Mammary epithelial cell (primary cell): ENCODE measurements at regions not wholly inside any gene's neighbourhood (a gene's known extent, or its start where the extent isn't known, plus 50 kb on each side); places are given as distances from the start of the nearest gene placed in this dataset.

Experiments
- CTCF ChIP-seq, 2 donors: IDR thresholded peaks in 1 of 2; conservative IDR thresholded peaks in 1 of 2; 2 replicates each; pipeline ENCODE4 v1.5.1; 2011 to 2012; ENCODE audit warnings: inconsistent platforms in 2 of 2, low read length in 2 of 2, mild to moderate bottlenecking in 2 of 2, control low read depth in 1 of 2, low read depth in 1 of 2; ENCODE audit not compliant: insufficient read depth in 1 of 2; ENCODE audit errors: extremely low read depth in 1 of 2
- EZH2 ChIP-seq: IDR thresholded peaks from 2 replicates; pipeline ENCODE4 v1.6.1; 2012; ENCODE audit warnings: low read length, inconsistent platforms, borderline replicate concordance

GRCh38 chr11:45391168-45391850 lies 105.2 kb upstream of the SYT13 start:
- TF ChIP-seq CTCF (conservative IDR thresholded peaks at IDR 0.05 in 1 of 2, IDR thresholded peaks at IDR 0.05 in 1 of 2; ENCODE audit: extremely low read depth in 1 of 2, insufficient read depth in 1 of 2, low read depth in 1 of 2, low read length in 2 of 2) (no peak), EZH2 (no peak)
